ENCODE measurements at regions not wholly inside any gene's neighbourhood (a gene's known extent, or its start where the extent isn't known, plus 50 kb on each side); places are given as distances from the start of the nearest gene placed in this dataset.

DNA sequence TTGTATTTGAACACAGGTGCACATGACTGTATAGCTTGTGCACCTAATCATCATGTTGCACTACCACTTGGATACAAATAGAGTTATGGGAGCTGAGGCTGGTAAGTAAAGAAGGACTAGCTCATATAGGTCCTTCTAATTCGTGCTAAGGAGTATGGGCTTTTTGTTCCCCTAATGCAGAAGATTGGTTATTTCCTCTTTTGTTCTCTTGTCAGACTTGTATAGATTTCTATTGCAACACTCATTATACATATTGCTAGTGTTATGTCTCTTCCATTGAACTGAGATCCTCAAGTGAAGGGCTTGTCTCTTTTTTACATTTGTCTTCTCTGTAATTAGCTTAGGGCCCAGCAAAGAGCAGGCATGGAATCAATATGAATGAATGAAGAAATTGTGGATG is 54.1 kb upstream of the ARHGAP20 start:
- H3K27ac Mint-ChIP-seq, result no peak overlapping the region
- intact Hi-C loops (cut with micrococcal nuclease), result no loop called here
- H3K27me3 Mint-ChIP-seq, result no peaks in the 10 kb centered on the region
- H3K9me3 Mint-ChIP-seq, result no peaks in the 10 kb centered on the region
- peaks cover 6% of the 10 kb centered on the region for H3K4me1 Mint-ChIP-seq (ENCODE audit: low read depth)
- no peaks in the 10 kb centered on the region for H3K36me3 Mint-ChIP-seq (ENCODE audit: low read depth)
- no peak overlapping the region for H3K4me3 Mint-ChIP-seq

GRCh38 chr11:110764485-110764884 is 52.2 kb upstream of the ARHGAP20 start:
- Mint-ChIP-seq H3K4me1 (ENCODE audit: low read depth) (peaks cover 6% of the 10 kb centered on the region), H3K4me3 (no peak overlapping the region), H3K9me3 (no peaks in the 10 kb centered on the region), H3K36me3 (ENCODE audit: low read depth) (no peaks in the 10 kb centered on the region), H3K27ac (no peak overlapping the region), H3K27me3 (no peaks in the 10 kb centered on the region)
- intact Hi-C loops (cut with micrococcal nuclease), result no loop called here

- intact Hi-C loops (cut with micrococcal nuclease), result no loop called here
- no peaks in the 10 kb centered on the region for H3K9me3 Mint-ChIP-seq
- H3K4me3 Mint-ChIP-seq, result no peak overlapping the region
- no peaks in the 10 kb centered on the region for H3K36me3 Mint-ChIP-seq (ENCODE audit: low read depth)
- no peaks in the 10 kb centered on the region for H3K27me3 Mint-ChIP-seq
- H3K4me1 Mint-ChIP-seq (ENCODE audit: low read depth), result peaks cover 6% of the 10 kb centered on the region
- no peak overlapping the region for H3K27ac Mint-ChIP-seq
These were observed 51.2 kb upstream of the ARHGAP20 start for GRCh38 chr11:110763249-110764011.

DNA sequence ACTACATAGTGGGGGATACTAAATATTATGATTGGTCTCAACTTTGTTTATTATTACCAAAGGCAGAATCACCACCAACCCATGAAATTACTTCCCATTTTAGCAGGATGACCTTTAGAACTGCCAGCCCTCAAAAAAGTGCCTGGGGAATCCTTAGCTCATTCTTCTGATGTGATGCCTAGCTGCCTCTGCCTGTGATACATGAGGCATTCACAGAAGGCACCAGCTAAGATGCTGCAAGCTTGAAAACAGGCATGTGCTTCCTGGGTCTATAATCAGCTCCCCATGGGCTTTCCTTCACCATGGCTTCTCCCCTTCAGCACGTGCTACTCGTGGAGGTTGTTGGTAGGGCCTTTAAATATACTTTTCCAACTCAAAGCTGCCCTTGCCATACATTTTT is 50.4 kb upstream of the ARHGAP20 start:
- Mint-ChIP-seq H3K27ac (no peak overlapping the region), H3K27me3 (no peaks in the 10 kb centered on the region), H3K36me3 (ENCODE audit: low read depth) (no peaks in the 10 kb centered on the region), H3K4me3 (no peak overlapping the region), H3K4me1 (ENCODE audit: low read depth) (peaks cover 6% of the 10 kb centered on the region), H3K9me3 (no peaks in the 10 kb centered on the region)
- intact Hi-C loops (cut with micrococcal nuclease), result no loop called here
